ENCODE measurements at regions not wholly inside any gene's neighbourhood (a gene's known extent, or its start where the extent isn't known, plus 50 kb on each side); places are given as distances from the start of the nearest gene placed in this dataset.
"Not testable (repeated sequence)": the region's sequence is repeated elsewhere in the genome, so short reads cannot be mapped to it uniquely, and the experiment has no call there.

DNA sequence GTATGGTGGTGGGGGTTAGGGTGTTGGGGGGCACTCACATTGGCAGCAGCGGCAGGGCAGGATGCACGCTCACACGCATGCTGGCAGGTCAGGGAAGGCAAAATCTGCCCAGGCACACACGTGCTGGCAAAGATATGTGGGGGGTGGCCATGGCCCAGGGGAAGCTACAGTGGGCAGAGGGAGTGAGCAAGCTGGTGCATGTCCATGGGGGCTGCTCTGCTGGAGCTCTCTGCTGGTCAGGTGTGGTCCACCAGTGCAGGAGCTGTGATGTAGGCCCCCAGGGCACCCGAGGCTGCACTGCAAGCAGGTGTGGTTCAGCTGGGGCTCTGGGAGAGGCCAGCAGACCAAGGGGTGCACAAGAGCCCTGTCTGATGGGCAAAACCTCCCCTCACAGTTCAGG, 491.5 kb upstream of the TNP1 start:
- peaks cover 11% of the 10 kb centered on the region for H3K9me3 ChIP-seq (ENCODE audit: control insufficient read depth, low read length)
- H3K36me3 ChIP-seq (ENCODE audit: control insufficient read depth, insufficient read depth, low read length, severe bottlenecking), result no peaks in the 10 kb centered on the region
- no peak overlapping the region for H3K4me3 ChIP-seq (ENCODE audit: low read length)
- no peak overlapping the region for H3K9ac ChIP-seq (ENCODE audit: low read length)
- no peaks in the 10 kb centered on the region for H3K27me3 ChIP-seq (replicated peaks; ENCODE audit: control insufficient read depth, insufficient read depth, low read length)
- peaks cover 5% of the 10 kb centered on the region for H3K4me1 ChIP-seq (ENCODE audit: control insufficient read depth, insufficient read depth, low read length)
- DNase-seq (ENCODE audit: low read depth), result no peak

GRCh38 chr2:217349251-217349650, 489.4 kb upstream of the TNP1 start:
- Histone ChIP-seq H3K4me1 (ENCODE audit: control insufficient read depth, insufficient read depth, low read length) (no peaks in the 10 kb centered on the region), H3K27me3 (replicated peaks; ENCODE audit: control insufficient read depth, insufficient read depth, low read length) (no peaks in the 10 kb centered on the region)
- no peak for DNase-seq (ENCODE audit: low read depth)

DNA sequence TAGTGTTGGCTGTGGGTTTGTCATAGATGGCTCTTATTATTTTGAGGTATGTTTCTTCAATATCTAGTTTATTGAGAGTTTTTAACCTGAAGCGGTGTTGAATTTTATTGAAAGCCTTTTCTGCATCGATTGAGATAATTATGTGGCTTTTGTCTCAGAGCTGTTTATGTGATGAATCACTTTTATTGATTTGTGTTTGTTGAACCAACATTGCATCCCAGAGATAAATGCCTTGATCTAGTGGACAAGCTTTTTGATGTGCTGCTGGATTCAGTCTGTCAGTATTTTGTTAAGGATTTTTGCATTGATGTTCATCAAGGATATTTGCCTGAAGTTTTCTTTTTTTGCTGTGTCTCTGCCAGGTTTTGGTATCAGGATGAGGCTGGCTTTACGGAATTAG, 487.8 kb upstream of the TNP1 start:
- H3K36me3 ChIP-seq (ENCODE audit: control insufficient read depth, insufficient read depth, low read length, severe bottlenecking); H3K4me1 ChIP-seq (ENCODE audit: control insufficient read depth, insufficient read depth, low read length); H3K4me3 ChIP-seq (ENCODE audit: low read length); H3K27me3 ChIP-seq (replicated peaks; ENCODE audit: control insufficient read depth, insufficient read depth, low read length); DNase-seq (ENCODE audit: low read depth); H3K9ac ChIP-seq (ENCODE audit: low read length): not testable (repeated sequence)
- peaks cover 13% of the 10 kb centered on the region for H3K9me3 ChIP-seq (ENCODE audit: control insufficient read depth, low read length)

More at GRCh38 chr2:217349251-217349650, 489.4 kb upstream of the TNP1 start:
- no peak overlapping the region for H3K9ac ChIP-seq (ENCODE audit: low read length)
- H3K9me3 ChIP-seq (ENCODE audit: control insufficient read depth, low read length), result peaks cover 13% of the 10 kb centered on the region
- H3K4me3 ChIP-seq (ENCODE audit: low read length), result no peak overlapping the region
- H3K36me3 ChIP-seq (ENCODE audit: control insufficient read depth, insufficient read depth, low read length, severe bottlenecking), result no peaks in the 10 kb centered on the region

- not testable (repeated sequence) for H3K4me3 ChIP-seq (ENCODE audit: low read length); DNase-seq (ENCODE audit: low read depth); H3K4me1 ChIP-seq (ENCODE audit: control insufficient read depth, insufficient read depth, low read length); H3K27me3 ChIP-seq (replicated peaks; ENCODE audit: control insufficient read depth, insufficient read depth, low read length); H3K9ac ChIP-seq (ENCODE audit: low read length); H3K36me3 ChIP-seq (ENCODE audit: control insufficient read depth, insufficient read depth, low read length, severe bottlenecking)
- peaks cover 13% of the 10 kb centered on the region for H3K9me3 ChIP-seq (ENCODE audit: control insufficient read depth, low read length)
Observed at GRCh38 chr2:217346043-217346442, 486.2 kb upstream of the TNP1 start.

- H3K4me3 ChIP-seq (ENCODE audit: low read length), result no peak overlapping the region
- no peaks in the 10 kb centered on the region for H3K27me3 ChIP-seq (replicated peaks; ENCODE audit: control insufficient read depth, insufficient read depth, low read length)
- H3K36me3 ChIP-seq (ENCODE audit: control insufficient read depth, insufficient read depth, low read length, severe bottlenecking), result no peaks in the 10 kb centered on the region
- no peaks in the 10 kb centered on the region for H3K9me3 ChIP-seq (ENCODE audit: control insufficient read depth, low read length)
- H3K4me1 ChIP-seq (ENCODE audit: control insufficient read depth, insufficient read depth, low read length), result peaks cover 30% of the 10 kb centered on the region
- DNase-seq (ENCODE audit: low read depth), result no peak
- H3K9ac ChIP-seq (ENCODE audit: low read length), result no peak overlapping the region
Observed at GRCh38 chr2:217340899-217341298, 481.0 kb upstream of the TNP1 start.

GRCh38 chr2:217340176-217340575, 480.3 kb upstream of the TNP1 start:
- Histone ChIP-seq H3K4me3 (ENCODE audit: low read length) (no peak overlapping the region), H3K4me1 (ENCODE audit: control insufficient read depth, insufficient read depth, low read length) (peaks cover 30% of the 10 kb centered on the region)

GRCh38 chr2:217339753-217340152, 479.9 kb upstream of the TNP1 start:
- Histone ChIP-seq H3K4me1 (ENCODE audit: control insufficient read depth, insufficient read depth, low read length) (peaks cover 30% of the 10 kb centered on the region), H3K27me3 (replicated peaks; ENCODE audit: control insufficient read depth, insufficient read depth, low read length) (no peaks in the 10 kb centered on the region), H3K9me3 (ENCODE audit: control insufficient read depth, low read length) (no peaks in the 10 kb centered on the region), H3K9ac (ENCODE audit: low read length) (peak overlapping the region; percentile 5), H3K4me3 (ENCODE audit: low read length) (no peak overlapping the region), H3K36me3 (ENCODE audit: control insufficient read depth, insufficient read depth, low read length, severe bottlenecking) (no peaks in the 10 kb centered on the region)
- DNase-seq (ENCODE audit: low read depth), result no peak

More at GRCh38 chr2:217340176-217340575, 480.3 kb upstream of the TNP1 start:
- Histone ChIP-seq H3K9me3 (ENCODE audit: control insufficient read depth, low read length) (no peaks in the 10 kb centered on the region), H3K9ac (ENCODE audit: low read length) (no peak overlapping the region), H3K27me3 (replicated peaks; ENCODE audit: control insufficient read depth, insufficient read depth, low read length) (no peaks in the 10 kb centered on the region), H3K36me3 (ENCODE audit: control insufficient read depth, insufficient read depth, low read length, severe bottlenecking) (no peaks in the 10 kb centered on the region)
- no peak for DNase-seq (ENCODE audit: low read depth)

DNA sequence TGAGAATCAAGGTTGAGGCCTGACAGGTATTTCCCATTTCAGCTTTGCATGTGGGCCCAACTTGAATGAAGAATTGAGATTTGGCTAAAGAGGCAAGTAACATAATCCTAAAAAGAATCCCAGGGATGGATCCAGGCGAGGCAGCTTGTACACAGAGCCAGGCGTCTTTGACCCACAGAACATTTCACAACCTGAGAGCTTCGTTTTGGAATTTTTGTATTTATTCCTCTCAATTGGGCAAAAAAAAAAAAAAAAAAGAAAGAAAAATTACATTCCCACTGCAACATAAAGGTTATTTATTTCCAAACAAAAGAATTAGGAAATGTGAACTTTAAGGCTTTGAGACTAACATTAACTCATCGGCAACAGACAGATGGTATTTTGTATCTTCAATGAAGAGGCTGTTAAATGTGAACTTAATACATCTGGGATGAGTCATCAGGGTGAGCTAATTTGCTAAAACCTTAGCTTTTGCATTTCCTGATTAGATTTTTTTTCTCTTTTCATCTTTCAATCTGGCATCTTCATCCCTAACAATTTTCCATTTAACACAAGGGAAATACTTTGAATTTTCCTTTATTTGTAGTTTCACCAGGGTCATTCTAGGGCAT, 478.5 kb upstream of the TNP1 start:
- Histone ChIP-seq H3K27me3 (replicated peaks; ENCODE audit: control insufficient read depth, insufficient read depth, low read length) (no peaks in the 10 kb centered on the region), H3K4me1 (ENCODE audit: control insufficient read depth, insufficient read depth, low read length) (peaks cover 30% of the 10 kb centered on the region), H3K36me3 (ENCODE audit: control insufficient read depth, insufficient read depth, low read length, severe bottlenecking) (no peaks in the 10 kb centered on the region), H3K9ac (ENCODE audit: low read length) (peak overlapping the region; percentile 61), H3K4me3 (ENCODE audit: low read length) (peak overlapping the region; percentile 26), H3K9me3 (ENCODE audit: control insufficient read depth, low read length) (no peaks in the 10 kb centered on the region)
- peak; percentile 69 for DNase-seq (ENCODE audit: low read depth)

- Histone ChIP-seq H3K4me1 (ENCODE audit: control insufficient read depth, insufficient read depth, low read length) (peaks cover 30% of the 10 kb centered on the region), H3K27me3 (replicated peaks; ENCODE audit: control insufficient read depth, insufficient read depth, low read length) (no peaks in the 10 kb centered on the region), H3K9ac (ENCODE audit: low read length) (peak overlapping the region; percentile 61), H3K4me3 (ENCODE audit: low read length) (peak overlapping the region; percentile 26), H3K36me3 (ENCODE audit: control insufficient read depth, insufficient read depth, low read length, severe bottlenecking) (no peaks in the 10 kb centered on the region), H3K9me3 (ENCODE audit: control insufficient read depth, low read length) (no peaks in the 10 kb centered on the region)
- no peak for DNase-seq (ENCODE audit: low read depth)
Observed at GRCh38 chr2:217337771-217338170, 477.9 kb upstream of the TNP1 start.

DNA sequence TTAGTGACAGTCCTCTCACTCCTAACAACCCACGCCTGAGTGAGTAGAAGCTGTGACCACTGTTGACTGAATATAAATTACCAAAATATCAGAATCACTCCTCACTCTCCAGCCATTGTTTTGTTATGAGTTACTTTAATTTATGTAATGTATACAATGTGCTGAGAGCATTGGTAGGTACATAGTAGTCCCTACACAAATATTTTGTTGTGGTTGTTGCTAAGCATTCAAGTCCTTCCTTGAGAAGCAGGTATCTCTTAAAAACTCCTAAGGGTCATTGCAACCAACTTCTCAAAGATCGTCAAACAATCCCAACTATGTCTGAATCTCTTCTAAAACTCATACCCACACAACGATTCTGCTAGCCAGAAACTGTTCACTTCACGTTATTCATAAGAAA, 476.8 kb upstream of the TNP1 start:
- Histone ChIP-seq H3K9me3 (ENCODE audit: control insufficient read depth, low read length) (no peaks in the 10 kb centered on the region), H3K27me3 (replicated peaks; ENCODE audit: control insufficient read depth, insufficient read depth, low read length) (no peaks in the 10 kb centered on the region)

GRCh38 chr2:217335341-217335966, 475.6 kb upstream of the TNP1 start:
- Histone ChIP-seq H3K4me1 (ENCODE audit: control insufficient read depth, insufficient read depth, low read length) (peaks cover 42% of the 10 kb centered on the region), H3K4me3 (ENCODE audit: low read length) (no peak overlapping the region), H3K9me3 (ENCODE audit: control insufficient read depth, low read length) (no peaks in the 10 kb centered on the region), H3K9ac (ENCODE audit: low read length) (no peak overlapping the region), H3K36me3 (ENCODE audit: control insufficient read depth, insufficient read depth, low read length, severe bottlenecking) (no peaks in the 10 kb centered on the region), H3K27me3 (replicated peaks; ENCODE audit: control insufficient read depth, insufficient read depth, low read length) (no peaks in the 10 kb centered on the region)
- DNase-seq (ENCODE audit: low read depth), result no peak

More for the DNA sequence above, 476.8 kb upstream of the TNP1 start:
- DNase-seq (ENCODE audit: low read depth), result no peak
- Histone ChIP-seq H3K4me3 (ENCODE audit: low read length) (no peak overlapping the region), H3K9ac (ENCODE audit: low read length) (no peak overlapping the region), H3K36me3 (ENCODE audit: control insufficient read depth, insufficient read depth, low read length, severe bottlenecking) (no peaks in the 10 kb centered on the region), H3K4me1 (ENCODE audit: control insufficient read depth, insufficient read depth, low read length) (peaks cover 34% of the 10 kb centered on the region)

DNA sequence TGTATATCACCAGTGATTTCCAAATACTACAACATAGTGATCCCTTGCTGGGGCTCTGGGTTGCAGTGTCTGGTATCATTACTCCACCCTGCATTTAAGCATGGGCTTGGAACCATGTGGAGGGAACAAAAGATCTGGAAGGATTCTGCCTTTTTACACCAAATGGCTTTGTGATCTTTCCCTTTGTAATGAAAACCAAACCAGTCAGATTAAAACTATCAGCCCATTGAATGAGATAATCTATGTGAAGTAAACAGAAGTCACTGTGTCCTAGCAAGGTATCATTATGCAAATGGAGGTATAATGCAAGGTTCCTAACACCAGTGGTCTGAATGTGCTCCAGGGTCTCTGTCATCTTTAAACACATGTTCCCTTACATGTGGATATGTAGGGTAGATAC, 474.7 kb upstream of the TNP1 start:
- DNase-seq (ENCODE audit: low read depth), result no peak
- Histone ChIP-seq H3K4me3 (ENCODE audit: low read length) (no peak overlapping the region), H3K4me1 (ENCODE audit: control insufficient read depth, insufficient read depth, low read length) (peaks cover 37% of the 10 kb centered on the region), H3K9ac (ENCODE audit: low read length) (no peak overlapping the region), H3K27me3 (replicated peaks; ENCODE audit: control insufficient read depth, insufficient read depth, low read length) (no peaks in the 10 kb centered on the region), H3K36me3 (ENCODE audit: control insufficient read depth, insufficient read depth, low read length, severe bottlenecking) (no peaks in the 10 kb centered on the region), H3K9me3 (ENCODE audit: control insufficient read depth, low read length) (no peaks in the 10 kb centered on the region)

Measured in adipocyte (in vitro differentiated cells).